Activated naive CD4-positive, alpha-beta T cell treated with Interleukin-2 at 50 U/mL for 16 hours (primary cell): ENCODE measurements at regions not wholly inside any gene's neighbourhood (a gene's known extent, or its start where the extent isn't known, plus 50 kb on each side); places are given as distances from the start of the nearest gene placed in this dataset.

Source experiments
- DNase-seq: peaks from one replicate; pipeline ENCODE4 v3.0.0-alpha.2; 2020

DNA sequence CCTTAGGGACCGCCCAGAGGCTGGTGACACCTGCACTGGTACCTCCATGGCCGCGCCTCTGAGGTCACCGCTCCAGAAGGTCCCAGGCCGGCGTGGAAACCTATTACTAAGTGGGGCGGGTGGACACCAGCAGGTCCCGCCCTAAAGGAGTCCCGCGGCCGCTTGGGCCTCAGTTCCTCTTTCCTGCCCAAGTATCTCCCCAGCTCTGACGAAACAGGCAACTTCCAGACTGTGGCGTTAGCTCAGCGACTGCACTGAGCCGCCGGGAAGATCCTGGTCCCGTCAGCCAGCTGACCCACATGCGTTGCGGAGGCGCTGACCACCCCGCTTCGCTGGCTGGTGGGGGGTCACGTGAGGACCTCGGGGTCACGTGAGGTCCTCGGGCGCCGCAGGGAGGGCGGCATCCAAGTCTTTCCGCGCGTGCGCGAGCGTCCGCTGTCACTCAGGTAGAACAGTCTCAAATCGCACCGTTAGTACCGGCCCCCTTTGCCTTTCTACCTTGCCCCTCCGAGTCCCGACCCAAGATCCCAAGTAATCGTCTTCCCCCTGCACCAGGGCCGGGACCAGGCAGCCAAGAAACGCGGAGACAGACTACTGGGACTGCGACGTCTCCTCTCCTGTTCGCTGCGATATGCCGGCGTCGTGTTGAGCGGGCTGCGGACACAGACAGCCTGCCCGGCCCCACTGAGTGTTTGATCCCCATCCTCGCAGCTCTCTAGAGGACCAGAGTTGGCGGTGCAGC, 53.7 kb upstream of the KDM4C start:
- DNase-seq, result peak; percentile 87

DNA sequence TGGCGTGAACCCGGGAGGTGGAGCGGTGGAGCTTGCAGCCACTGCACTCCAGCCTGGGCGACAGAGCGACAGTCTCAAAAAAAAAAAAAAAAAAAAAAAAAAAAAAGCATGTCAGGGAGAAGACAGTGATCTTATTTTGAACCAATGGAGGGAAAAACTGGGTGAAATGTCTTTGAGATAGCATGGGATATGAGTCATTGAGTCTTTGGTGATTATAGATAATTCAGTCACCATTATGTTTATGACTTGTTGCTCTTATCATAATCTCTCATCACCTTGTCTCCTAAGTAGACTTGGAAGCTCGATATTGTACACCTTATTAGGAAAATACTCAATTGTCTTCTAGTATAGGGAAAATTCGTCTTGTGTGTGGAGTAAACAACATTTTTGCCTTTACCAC, 55.1 kb upstream of the KDM4C start:
- no peak for DNase-seq

GRCh38 chr9:6696178-6696577, 50.6 kb upstream of the GLDC start:
- no peak for DNase-seq

DNA sequence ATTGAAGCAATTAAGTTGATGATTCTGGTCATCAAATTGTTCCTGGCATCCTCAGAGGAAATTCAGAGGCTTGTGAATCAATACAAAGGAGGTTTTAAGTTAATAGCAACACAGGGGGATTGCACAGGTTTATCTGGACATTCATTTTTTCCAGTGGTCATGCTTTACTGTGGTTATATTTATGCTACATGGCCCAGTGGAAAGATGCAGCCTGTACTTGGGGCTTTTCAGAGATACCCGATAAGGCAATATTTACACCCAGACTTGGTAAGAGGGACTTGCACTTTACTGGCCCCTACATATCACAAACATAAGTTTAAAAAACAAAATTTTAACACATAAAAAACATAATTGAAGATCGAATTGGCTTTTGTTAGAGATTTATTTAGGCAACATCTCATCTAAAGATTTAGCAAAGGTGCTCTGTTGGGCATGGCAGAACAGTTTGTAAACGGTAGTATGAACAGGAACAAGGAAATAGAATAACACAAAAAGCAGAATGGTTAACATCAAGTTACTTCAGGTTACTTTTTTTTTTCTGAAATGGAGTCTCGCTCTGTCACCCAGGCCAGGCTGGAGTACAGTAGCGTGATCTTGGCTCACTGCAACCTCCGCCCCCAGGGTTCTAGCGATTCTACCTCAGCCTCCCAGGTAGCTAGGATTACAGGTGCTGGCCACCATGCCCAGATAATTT, 49.7 kb upstream of the GLDC start:
- no peak for DNase-seq
